H1 (cell line): ENCODE measurements at regions not wholly inside any gene's neighbourhood (a gene's known extent, or its start where the extent isn't known, plus 50 kb on each side); places are given as distances from the start of the nearest gene placed in this dataset.

ENCODE experiments used
- CTCF ChIA-PET: fragments of 300-600 bp; sonication (Branson Sonifier 250); formaldehyde crosslinking; loops from one replicate; lab custom pipeline; 2021; ENCODE audit not compliant: partially characterized antibody; lab: Charles Lee
- POLR2A ChIA-PET: fragments of 300-600 bp; sonication (Branson Sonifier 250); formaldehyde crosslinking; loops from one replicate; lab custom pipeline; 2021; ENCODE audit warnings: inconsistent platforms; ENCODE audit not compliant: partially characterized antibody; lab: Charles Lee
- DNase-seq, 2 experiments: peaks; one replicate each; pipeline versions ENCODE4 v3.0.0 to v3.0.0-alpha.2; 2010 to 2022; ENCODE audit warnings: low spot score in 2 of 2, low read depth in 1 of 2, mixed read lengths in 1 of 2
- FAIRE-seq: peaks from 2 replicates; lab custom pipeline; 2011; peaks lifted over from hg19 to GRCh38; lab: Jason Lieb, UNC
- H2AFZ ChIP-seq: 2 replicates; pipeline ENCODE4 v1.8.1; 2012; ENCODE audit warnings: low read length, inconsistent platforms
- H2AK5ac ChIP-seq: 2 replicates; pipeline ENCODE4 v1.6.1; 2013; ENCODE audit warnings: low read depth, low read length
- H2BK120ac ChIP-seq: replicated peaks from 2 replicates; pipeline ENCODE3; 2013; ENCODE audit warnings: low read depth, low read length, inconsistent platforms
- H2BK12ac ChIP-seq: 2 replicates; pipeline ENCODE4 v1.6.1; 2013; ENCODE audit warnings: low read depth, low read length
- H2BK15ac ChIP-seq: 2 replicates; pipeline ENCODE4 v1.6.1; 2013; ENCODE audit warnings: low read length
- H2BK20ac ChIP-seq: 2 replicates; pipeline ENCODE4 v1.6.1; 2013; ENCODE audit warnings: low read length
- H2BK5ac ChIP-seq: 2 replicates; pipeline ENCODE4 v1.6.1; 2013; ENCODE audit warnings: low read depth, low read length
- H3K14ac ChIP-seq: 2 replicates; pipeline ENCODE4 v1.6.1; 2013; ENCODE audit warnings: inconsistent platforms; ENCODE audit not compliant: insufficient read length
- H3K18ac ChIP-seq: 2 replicates; pipeline ENCODE4 v1.6.1; 2013; ENCODE audit warnings: low read length; ENCODE audit errors: extremely low read depth
- H3K23ac ChIP-seq: 2 replicates; pipeline ENCODE4 v1.6.1; 2013; ENCODE audit warnings: inconsistent platforms; ENCODE audit not compliant: insufficient read length
- H3K23me2 ChIP-seq: 2 replicates; pipeline ENCODE4 v1.6.1; 2013; ENCODE audit warnings: low read depth, low read length
- H3K27ac ChIP-seq: 2 replicates; pipeline ENCODE4 v1.6.1; 2011; ENCODE audit warnings: low read depth, low read length, inconsistent platforms
- H3K27me3 ChIP-seq, 4 experiments: replicated peaks in 1 of 4; 1 replicate in 1 of 4; 2 replicates in 3 of 4; pipeline versions ENCODE4 v1.6.1 to v1.8.1; 2011 to 2013; ENCODE audit warnings: low read length in 3 of 4, mild to moderate bottlenecking in 3 of 4, inconsistent platforms in 2 of 4, mixed read lengths in 2 of 4, moderate library complexity in 1 of 4; ENCODE audit not compliant: control insufficient read depth in 3 of 4, insufficient read depth in 3 of 4; ENCODE audit errors: extremely low read depth in 1 of 4
- H3K36me3 ChIP-seq, 4 experiments: 2 replicates each; pipeline versions ENCODE4 v1.6.1 to v1.8.1; 2011 to 2013; ENCODE audit warnings: mild to moderate bottlenecking in 4 of 4, low read length in 3 of 4, moderate library complexity in 2 of 4, control low read depth in 1 of 4, inconsistent platforms in 1 of 4; ENCODE audit not compliant: insufficient read depth in 4 of 4, control insufficient read depth in 2 of 4
- H3K4ac ChIP-seq: replicated peaks from 2 replicates; pipeline ENCODE3; 2013; ENCODE audit warnings: low read length, low read depth, mixed read lengths, inconsistent platforms; ENCODE audit not compliant: insufficient read length
- H3K4me1 ChIP-seq, 4 experiments: replicated peaks in 1 of 4; 1 replicate in 1 of 4; 2 replicates in 3 of 4; pipeline versions ENCODE4 v1.6.1 to v1.8.1; 2011 to 2013; ENCODE audit warnings: low read length in 3 of 4, inconsistent platforms in 2 of 4, mixed read lengths in 1 of 4; ENCODE audit not compliant: insufficient read depth in 4 of 4, control insufficient read depth in 3 of 4
- H3K4me2 ChIP-seq, 2 experiments: 2 replicates each; pipeline versions ENCODE4 v1.6.1 to v1.8.1; 2011 to 2013; ENCODE audit warnings: low read depth in 2 of 2, low read length in 2 of 2, control low read depth in 1 of 2, inconsistent platforms in 1 of 2, mild to moderate bottlenecking in 1 of 2; ENCODE audit not compliant: insufficient read depth in 1 of 2
- H3K4me3 ChIP-seq, 4 experiments: fragments of 200-600, 300-600 bp in 1 of 4; sonication (generic), shearing (Covaris generic), sonication (Bioruptor Twin) in 1 of 4; 2 replicates each; pipeline versions ENCODE4 v1.5.1 to v1.8.1; 2011 to 2016; ENCODE audit warnings: low read length in 4 of 4, low read depth in 3 of 4, control low read depth in 2 of 4, inconsistent platforms in 2 of 4, mild to moderate bottlenecking in 2 of 4, mixed read lengths in 1 of 4, moderate library complexity in 1 of 4; ENCODE audit not compliant: insufficient read depth in 2 of 4; ENCODE audit errors: extremely low read depth in 1 of 4
- H3K56ac ChIP-seq: replicated peaks from 2 replicates; pipeline ENCODE3; 2013; ENCODE audit warnings: low read depth, mild to moderate bottlenecking, mixed read lengths, low read length, inconsistent platforms; ENCODE audit not compliant: insufficient read length
- H3K79me1 ChIP-seq: 2 replicates; pipeline ENCODE4 v1.6.1; 2013; ENCODE audit warnings: low read depth, low read length, control low read depth
- H3K79me2 ChIP-seq, 2 experiments: 2 replicates each; pipeline versions ENCODE4 v1.6.1 to v1.8.1; 2012 to 2013; ENCODE audit warnings: low read length in 2 of 2, mild to moderate bottlenecking in 2 of 2, inconsistent platforms in 1 of 2; ENCODE audit not compliant: insufficient read depth in 2 of 2, control insufficient read depth in 1 of 2
- H3K9ac ChIP-seq, 4 experiments: replicated peaks in 1 of 4; 1 replicate in 1 of 4; 2 replicates in 3 of 4; pipeline versions ENCODE4 v1.6.1 to v1.8.1; 2011 to 2013; ENCODE audit warnings: low read depth in 3 of 4, low read length in 3 of 4, control low read depth in 2 of 4, mild to moderate bottlenecking in 2 of 4, moderate library complexity in 2 of 4, inconsistent platforms in 1 of 4; ENCODE audit errors: extremely low read depth in 1 of 4
- H3K9me3 ChIP-seq, 2 experiments: 2 replicates each; pipeline versions ENCODE4 v1.6.1 to v1.8.1; 2012 to 2013; ENCODE audit warnings: mild to moderate bottlenecking in 2 of 2, moderate library complexity in 2 of 2, control low read depth in 1 of 2, inconsistent platforms in 1 of 2, low read depth in 1 of 2, low read length in 1 of 2, mixed read lengths in 1 of 2; ENCODE audit not compliant: insufficient read depth in 2 of 2
- H4K20me1 ChIP-seq, 2 experiments: replicated peaks in 1 of 2; 2 replicates each; pipeline versions ENCODE3 to v1.8.1; 2011 to 2013; ENCODE audit warnings: inconsistent platforms in 2 of 2, low read length in 2 of 2, mild to moderate bottlenecking in 1 of 2; ENCODE audit not compliant: insufficient read depth in 2 of 2, control insufficient read depth in 1 of 2
- H4K5ac ChIP-seq: 2 replicates; pipeline ENCODE4 v1.6.1; 2013; ENCODE audit warnings: low read length, low read depth, mixed read lengths, inconsistent platforms; ENCODE audit not compliant: insufficient read length
- H4K8ac ChIP-seq: 2 replicates; pipeline ENCODE4 v1.8.0; 2013; ENCODE audit warnings: mild to moderate bottlenecking, moderate library complexity, low read length, inconsistent platforms; ENCODE audit not compliant: insufficient read depth; ENCODE audit errors: extremely low read depth
- H4K91ac ChIP-seq: replicated peaks from 2 replicates; pipeline ENCODE3; 2013; ENCODE audit warnings: low read length, mixed read lengths, inconsistent platforms; ENCODE audit not compliant: insufficient read length
- JUN ChIP-seq: IDR thresholded peaks from 2 replicates; pipeline ENCODE4 v1.6.1; 2011; ENCODE audit warnings: low read depth, mild to moderate bottlenecking, improper control_type of control experiment, low read length
- WGBS, 2 experiments: shearing (Covaris generic) in 1 of 2; methylation state at CpG; one replicate each; pipeline versions ENCODE4 v1.1.6 to v1.1.7; 2013 to 2015; ENCODE audit warnings: low lambda C conversion rate in 2 of 2, mixed read lengths in 2 of 2, inconsistent platforms in 1 of 2, low coverage in 1 of 2, missing lambda C conversion rate in 1 of 2; ENCODE audit not compliant: insufficient replicate concordance in 2 of 2, insufficient coverage in 1 of 2, insufficient read length in 1 of 2; ENCODE audit errors: extremely low coverage in 1 of 2, missing lambda C conversion rate in 1 of 2; 5-methylcytosine and 5-hydroxymethylcytosine counted together

- no peak for DNase-seq
- Histone ChIP-seq H3K23ac (no peak overlapping the region), H2BK5ac (no peak overlapping the region), H3K27ac (no peak overlapping the region), H2BK12ac (no peak overlapping the region), H4K8ac (no peak overlapping the region), H2AK5ac (no peak overlapping the region), H3K14ac (no peak overlapping the region), H2BK15ac (no peak overlapping the region), H4K20me1 (no peaks in the 10 kb centered on the region), H3K4ac (no peak overlapping the region), H4K91ac (no peak overlapping the region), H3K9me3 (no peaks in the 10 kb centered on the region), H2BK20ac (no peak overlapping the region), H3K23me2 (no peaks in the 10 kb centered on the region), H3K27me3 (no peaks in the 10 kb centered on the region), H2AFZ (no peak overlapping the region), H3K79me2 (no peaks in the 10 kb centered on the region), H3K4me2 (no peak overlapping the region), H3K18ac (no peak overlapping the region), H3K9ac (no peak overlapping the region), H2BK120ac (no peak overlapping the region), H3K79me1 (no peaks in the 10 kb centered on the region), H3K36me3 (no peaks in the 10 kb centered on the region), H4K5ac (no peak overlapping the region), H3K56ac (no peak overlapping the region), H3K4me3 (no peak overlapping the region), H3K4me1 (no peaks in the 10 kb centered on the region)
- WGBS, 2 experiments = 93% methylated on average over 2 of the region's 4 CpGs; no CpG with 5 or more reads in 1 of the 2 experiments
- ChIA-PET POLR2A (no interaction called here), CTCF (no interaction called here)
- no peak for FAIRE-seq
- no peak for TF ChIP-seq JUN
Measured at GRCh38 chrX:100216083-100216482, 194.0 kb downstream of the PCDH19 start.
